Neural cell (in vitro differentiated cells): ENCODE measurements at regions not wholly inside any gene's neighbourhood (a gene's known extent, or its start where the extent isn't known, plus 50 kb on each side); places are given as distances from the start of the nearest gene placed in this dataset.
"Not testable (repeated sequence)": the region's sequence is repeated elsewhere in the genome, so short reads cannot be mapped to it uniquely, and the experiment has no call there.

Experiments
- CTCF ChIP-seq: fragments of 450-650 bp; IDR thresholded peaks from 2 replicates; pipeline ENCODE4 v1.5.1; 2014; ENCODE audit warnings: antibody characterized with exemption, mild to moderate bottlenecking, moderate library complexity; ENCODE audit not compliant: poor library complexity, severe bottlenecking
- EZH2 ChIP-seq: fragments of 200-600, 300-800 bp; shearing (Covaris generic), sonication (generic); IDR thresholded peaks from 2 replicates; pipeline ENCODE4 v1.6.1; 2014; ENCODE audit warnings: antibody characterized with exemption, low read length, borderline replicate concordance, mild to moderate bottlenecking; ENCODE audit not compliant: insufficient read depth, poor library complexity, severe bottlenecking
- TAF1 ChIP-seq: IDR thresholded peaks from 2 replicates; pipeline ENCODE4 v1.6.1; 2012; ENCODE audit warnings: low read depth

GRCh38 chr10:78219568-78219967 is 185.9 kb downstream of the RPS24 start:
- not testable (repeated sequence) for TF ChIP-seq CTCF, EZH2, TAF1
